ENCODE measurements at regions not wholly inside any gene's neighbourhood (a gene's known extent, or its start where the extent isn't known, plus 50 kb on each side); places are given as distances from the start of the nearest gene placed in this dataset.

GRCh38 chr7:68309806-68310205, 1288.5 kb upstream of the AUTS2 start:
- no peak for DNase-seq (ENCODE audit: low spot score)

- DNase-seq (ENCODE audit: low spot score) = no peak
These were observed 1286.3 kb upstream of the AUTS2 start for GRCh38 chr7:68311958-68312357.

- DNase-seq (ENCODE audit: low spot score) = no peak
These were observed 1284.5 kb upstream of the AUTS2 start for GRCh38 chr7:68313806-68314205.

- no peak for DNase-seq (ENCODE audit: low spot score)
These were observed 1284.1 kb upstream of the AUTS2 start for GRCh38 chr7:68314208-68314607.

GRCh38 chr7:68317476-68317875, 1280.8 kb upstream of the AUTS2 start:
- no peak for DNase-seq (ENCODE audit: low spot score)

- no peak for DNase-seq (ENCODE audit: low spot score)
These were observed 1279.2 kb upstream of the AUTS2 start for GRCh38 chr7:68319061-68319460.

GRCh38 chr7:68321076-68321639, 1277.1 kb upstream of the AUTS2 start:
- no peak for DNase-seq (ENCODE audit: low spot score)

- DNase-seq (ENCODE audit: low spot score) = no peak
These were observed 1276.3 kb upstream of the AUTS2 start for GRCh38 chr7:68321776-68322496.

GRCh38 chr7:68324621-68325020, 1273.7 kb upstream of the AUTS2 start:
- no peak for DNase-seq (ENCODE audit: low spot score)

- no peak for DNase-seq (ENCODE audit: low spot score)
These were observed 1264.1 kb upstream of the AUTS2 start for GRCh38 chr7:68334216-68334615.

GRCh38 chr7:68334636-68335272, 1263.5 kb upstream of the AUTS2 start:
- no peak for DNase-seq (ENCODE audit: low spot score)

GRCh38 chr7:68336594-68336993, 1261.7 kb upstream of the AUTS2 start:
- DNase-seq (ENCODE audit: low spot score) = no peak

- DNase-seq (ENCODE audit: low spot score) = no peak
These were observed 1249.9 kb upstream of the AUTS2 start for GRCh38 chr7:68348401-68348800.

GRCh38 chr7:68362745-68363518, 1235.3 kb upstream of the AUTS2 start:
- DNase-seq (ENCODE audit: low spot score) = no peak

GRCh38 chr7:68364886-68365625, 1233.2 kb upstream of the AUTS2 start:
- DNase-seq (ENCODE audit: low spot score) = no peak

GRCh38 chr7:68371985-68372384, 1226.3 kb upstream of the AUTS2 start:
- DNase-seq (ENCODE audit: low spot score) = no peak

GRCh38 chr7:68376131-68376661, 1222.1 kb upstream of the AUTS2 start:
- DNase-seq (ENCODE audit: low spot score) = no peak

- DNase-seq (ENCODE audit: low spot score) = no peak
These were observed 1216.5 kb upstream of the AUTS2 start for GRCh38 chr7:68381731-68382130.

- DNase-seq (ENCODE audit: low spot score) = no peak
These were observed 1213.7 kb upstream of the AUTS2 start for GRCh38 chr7:68384581-68384980.

- DNase-seq (ENCODE audit: low spot score) = no peak
These were observed 1205.2 kb upstream of the AUTS2 start for GRCh38 chr7:68393051-68393450.

- no peak for DNase-seq (ENCODE audit: low spot score)
These were observed 1204.1 kb upstream of the AUTS2 start for GRCh38 chr7:68394131-68394530.
